Neural cell (in vitro differentiated cells): ENCODE measurements at regions not wholly inside any gene's neighbourhood (a gene's known extent, or its start where the extent isn't known, plus 50 kb on each side); places are given as distances from the start of the nearest gene placed in this dataset.

ENCODE experiments used
- H2AFZ ChIP-seq: fragments of 200-600, 300-800 bp; sonication (generic), shearing (Covaris generic); 2 replicates; pipeline ENCODE4 v1.6.0; 2014; ENCODE audit warnings: low read depth, mild to moderate bottlenecking, antibody characterized with exemption, low read length, moderate library complexity
- H3F3A ChIP-seq: fragments of 200-600 bp; shearing (Covaris generic); 2 replicates; pipeline ENCODE4 v1.6.1; 2016; ENCODE audit warnings: mild to moderate bottlenecking, moderate library complexity, mixed read lengths, antibody characterized with exemption, low read length; ENCODE audit not compliant: insufficient read depth, poor library complexity, severe bottlenecking
- H3K27ac ChIP-seq: fragments of 200-600, 300-800 bp; sonication (generic), shearing (Covaris generic); 2 replicates; pipeline ENCODE4 v1.5.1; 2014; ENCODE audit warnings: mild to moderate bottlenecking, low read length, moderate library complexity
- H3K27me3 ChIP-seq: fragments of 300-800, 200-600 bp; sonication (generic), shearing (Covaris generic); 2 replicates; pipeline ENCODE4 v1.6.0; 2014; ENCODE audit warnings: mild to moderate bottlenecking, low read depth, low read length, moderate library complexity; ENCODE audit not compliant: insufficient read depth
- H3K36me3 ChIP-seq: fragments of 300-800, 200-600 bp; sonication (generic), shearing (Covaris generic); 2 replicates; pipeline ENCODE4 v1.5.1; 2014; ENCODE audit warnings: mild to moderate bottlenecking, antibody characterized with exemption, low read length, moderate library complexity; ENCODE audit not compliant: insufficient read depth
- H3K4me2 ChIP-seq: fragments of 300-800, 200-600 bp; sonication (generic), shearing (Covaris generic); 2 replicates; pipeline ENCODE4 v1.6.0; 2014; ENCODE audit warnings: mild to moderate bottlenecking, low read length
- H3K4me3 ChIP-seq: fragments of 300-800, 200-600 bp; sonication (generic), shearing (Covaris generic); 2 replicates; pipeline ENCODE4 v1.5.1; 2014; ENCODE audit warnings: mild to moderate bottlenecking, low read length, moderate library complexity
- H3K79me2 ChIP-seq: fragments of 200-600 bp; shearing (Covaris generic); replicated peaks from 2 replicates; pipeline ENCODE4 v1.6.0; 2014; ENCODE audit warnings: mild to moderate bottlenecking, low read length, moderate library complexity; ENCODE audit not compliant: insufficient read depth
- H3K9ac ChIP-seq: fragments of 300-800, 200-600 bp; sonication (generic), shearing (Covaris generic); 2 replicates; pipeline ENCODE4 v1.6.1; 2016; ENCODE audit warnings: mild to moderate bottlenecking, low read length, mixed read lengths
- H3K9me2 ChIP-seq: fragments of 200-600 bp; shearing (Covaris generic); 2 replicates; pipeline ENCODE4 v1.6.1; 2016; ENCODE audit warnings: mild to moderate bottlenecking, low read length, mixed read lengths; ENCODE audit not compliant: insufficient read depth
- H3K9me3 ChIP-seq: fragments of 200-600, 300-800 bp; sonication (generic), shearing (Covaris generic); 2 replicates; pipeline ENCODE4 v1.6.1; 2016; ENCODE audit warnings: mild to moderate bottlenecking, mixed run types, low read length, moderate library complexity, mixed read lengths
- H4K20me1 ChIP-seq: fragments of 200-600 bp; shearing (Covaris generic); 2 replicates; pipeline ENCODE4 v1.6.1; 2016; ENCODE audit warnings: mild to moderate bottlenecking, mixed run types; ENCODE audit not compliant: insufficient read depth
- CTCF ChIP-seq: fragments of 450-650 bp; IDR thresholded peaks from 2 replicates; pipeline ENCODE4 v1.5.1; 2014; ENCODE audit warnings: antibody characterized with exemption, mild to moderate bottlenecking, moderate library complexity; ENCODE audit not compliant: poor library complexity, severe bottlenecking
- EP300 ChIP-seq: fragments of 450-650 bp; conservative IDR thresholded peaks from 2 replicates; pipeline ENCODE4 v1.6.1; 2014; ENCODE audit warnings: antibody characterized with exemption, mild to moderate bottlenecking, moderate library complexity; ENCODE audit not compliant: poor library complexity, severe bottlenecking
- EZH2 ChIP-seq: fragments of 200-600, 300-800 bp; shearing (Covaris generic), sonication (generic); IDR thresholded peaks from 2 replicates; pipeline ENCODE4 v1.6.1; 2014; ENCODE audit warnings: antibody characterized with exemption, low read length, borderline replicate concordance, mild to moderate bottlenecking; ENCODE audit not compliant: insufficient read depth, poor library complexity, severe bottlenecking
- MXI1 ChIP-seq: fragments of 450-650 bp; conservative IDR thresholded peaks from 2 replicates; pipeline ENCODE4 v1.6.1; 2014; ENCODE audit warnings: antibody characterized with exemption, mild to moderate bottlenecking; ENCODE audit not compliant: poor library complexity, severe bottlenecking
- POLR2AphosphoS5 ChIP-seq: IDR thresholded peaks from 2 replicates; pipeline ENCODE4 v1.6.1; 2012
- RAD21 ChIP-seq: fragments of 450-650 bp; conservative IDR thresholded peaks from 2 replicates; pipeline ENCODE4 v1.6.1; 2014; ENCODE audit warnings: antibody characterized with exemption, mild to moderate bottlenecking, moderate library complexity
- SMC3 ChIP-seq: fragments of 450-650 bp; conservative IDR thresholded peaks from 2 replicates; pipeline ENCODE4 v1.6.1; 2014; ENCODE audit warnings: antibody characterized with exemption, mild to moderate bottlenecking, moderate library complexity; ENCODE audit not compliant: poor library complexity
- TAF1 ChIP-seq: IDR thresholded peaks from 2 replicates; pipeline ENCODE4 v1.6.1; 2012; ENCODE audit warnings: low read depth
- TF ChIP-seq, protein P1 (sequence below): IDR thresholded peaks from 2 replicates; pipeline ENCODE4 v1.6.1; 2012; ENCODE audit warnings: borderline replicate concordance

DNA sequence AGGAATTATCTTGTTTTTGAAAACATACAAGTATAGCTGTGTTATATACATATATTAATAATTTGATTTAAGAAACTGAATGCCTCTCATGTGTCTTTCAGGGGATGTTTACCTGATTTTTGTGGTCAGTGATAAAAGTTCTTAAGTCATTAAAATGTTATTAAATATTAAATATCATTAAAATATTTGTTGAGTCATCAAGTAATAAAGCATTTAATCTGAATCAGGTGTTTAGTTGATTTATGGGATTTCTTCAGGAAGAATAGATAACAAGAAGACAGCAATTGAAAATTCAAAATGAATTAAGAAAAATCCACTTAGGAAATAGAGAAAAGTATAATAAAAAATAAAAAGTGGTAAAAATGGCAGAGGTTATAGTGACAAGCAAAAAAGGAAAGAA is 361.9 kb upstream of the EYS start:
- Histone ChIP-seq H3F3A (no peaks in the 10 kb centered on the region), H3K9me3 (no peaks in the 10 kb centered on the region), H3K4me3 (no peak overlapping the region), H3K4me2 (no peak overlapping the region), H3K27me3 (no peaks in the 10 kb centered on the region), H3K9me2 (no peaks in the 10 kb centered on the region), H3K9ac (no peak overlapping the region), H3K27ac (no peak overlapping the region), H3K79me2 (no peaks in the 10 kb centered on the region), H2AFZ (no peak overlapping the region), H4K20me1 (no peaks in the 10 kb centered on the region), H3K36me3 (no peaks in the 10 kb centered on the region)
- TF ChIP-seq RAD21 (no peak), SMC3 (no peak), POLR2AphosphoS5 (no peak)

DNA sequence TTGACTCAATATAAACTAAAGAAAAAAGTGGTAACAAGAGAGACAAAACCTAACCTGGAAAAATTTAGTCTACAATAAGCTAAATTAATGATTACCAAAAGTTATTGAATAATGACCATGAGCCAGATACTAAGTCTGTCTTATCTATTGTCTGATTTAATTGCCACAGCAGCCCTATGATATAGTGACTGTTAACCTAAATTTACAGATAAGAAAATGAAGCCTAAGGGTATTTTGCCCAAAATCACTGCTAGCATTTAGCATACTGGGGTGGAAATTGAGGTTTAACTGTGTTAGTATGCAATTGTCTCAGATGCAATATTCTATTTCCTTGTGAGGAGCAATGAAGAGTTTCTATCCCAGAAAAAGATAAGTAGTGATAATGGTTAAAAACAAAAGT is 361.0 kb upstream of the EYS start:
- Histone ChIP-seq H3K9ac (no peak overlapping the region), H3K27me3 (no peaks in the 10 kb centered on the region)
- TF ChIP-seq POLR2AphosphoS5 (no peak), TAF1 (no peak), EP300 (no peak), SMC3 (no peak), RAD21 (no peak)
- TF ChIP-seq, protein P1, sequence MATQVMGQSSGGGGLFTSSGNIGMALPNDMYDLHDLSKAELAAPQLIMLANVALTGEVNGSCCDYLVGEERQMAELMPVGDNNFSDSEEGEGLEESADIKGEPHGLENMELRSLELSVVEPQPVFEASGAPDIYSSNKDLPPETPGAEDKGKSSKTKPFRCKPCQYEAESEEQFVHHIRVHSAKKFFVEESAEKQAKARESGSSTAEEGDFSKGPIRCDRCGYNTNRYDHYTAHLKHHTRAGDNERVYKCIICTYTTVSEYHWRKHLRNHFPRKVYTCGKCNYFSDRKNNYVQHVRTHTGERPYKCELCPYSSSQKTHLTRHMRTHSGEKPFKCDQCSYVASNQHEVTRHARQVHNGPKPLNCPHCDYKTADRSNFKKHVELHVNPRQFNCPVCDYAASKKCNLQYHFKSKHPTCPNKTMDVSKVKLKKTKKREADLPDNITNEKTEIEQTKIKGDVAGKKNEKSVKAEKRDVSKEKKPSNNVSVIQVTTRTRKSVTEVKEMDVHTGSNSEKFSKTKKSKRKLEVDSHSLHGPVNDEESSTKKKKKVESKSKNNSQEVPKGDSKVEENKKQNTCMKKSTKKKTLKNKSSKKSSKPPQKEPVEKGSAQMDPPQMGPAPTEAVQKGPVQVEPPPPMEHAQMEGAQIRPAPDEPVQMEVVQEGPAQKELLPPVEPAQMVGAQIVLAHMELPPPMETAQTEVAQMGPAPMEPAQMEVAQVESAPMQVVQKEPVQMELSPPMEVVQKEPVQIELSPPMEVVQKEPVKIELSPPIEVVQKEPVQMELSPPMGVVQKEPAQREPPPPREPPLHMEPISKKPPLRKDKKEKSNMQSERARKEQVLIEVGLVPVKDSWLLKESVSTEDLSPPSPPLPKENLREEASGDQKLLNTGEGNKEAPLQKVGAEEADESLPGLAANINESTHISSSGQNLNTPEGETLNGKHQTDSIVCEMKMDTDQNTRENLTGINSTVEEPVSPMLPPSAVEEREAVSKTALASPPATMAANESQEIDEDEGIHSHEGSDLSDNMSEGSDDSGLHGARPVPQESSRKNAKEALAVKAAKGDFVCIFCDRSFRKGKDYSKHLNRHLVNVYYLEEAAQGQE, result no peak

DNA sequence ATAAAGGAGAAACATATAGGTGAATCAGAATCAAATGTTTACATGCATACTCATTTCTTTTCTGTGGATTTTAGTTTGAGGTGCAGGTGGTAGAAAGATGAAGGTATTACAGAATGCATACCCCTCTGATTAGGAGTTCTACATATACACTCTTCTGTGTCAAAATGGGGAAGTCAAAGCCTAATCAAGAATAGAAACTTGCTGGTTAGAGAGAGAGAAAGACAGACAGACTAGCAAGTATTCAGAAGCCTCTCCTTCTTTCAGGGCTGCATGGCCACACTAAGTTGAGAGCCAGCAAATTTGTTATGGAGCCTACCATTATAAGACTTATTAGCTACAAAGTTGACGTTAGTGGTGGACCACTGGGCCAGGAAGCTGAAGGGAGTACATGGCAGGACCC is 358.3 kb upstream of the EYS start:
- no peaks in the 10 kb centered on the region for H3K9me2 ChIP-seq
- no peak overlapping the region for H3K4me2 ChIP-seq
- H3K4me3 ChIP-seq, result no peak overlapping the region
- H3K9me3 ChIP-seq, result no peaks in the 10 kb centered on the region
- TF ChIP-seq POLR2AphosphoS5, result no peak
- TF ChIP-seq EP300, result no peak
- no peak for TF ChIP-seq EZH2
- no peak for TF ChIP-seq CTCF
- no peak for TF ChIP-seq MXI1
- no peak for TF ChIP-seq SMC3
- TF ChIP-seq, protein P1, result no peak
- TF ChIP-seq RAD21, result no peak
- no peak for TF ChIP-seq TAF1
- H4K20me1 ChIP-seq, result no peaks in the 10 kb centered on the region
- no peaks in the 10 kb centered on the region for H3F3A ChIP-seq
- H3K27ac ChIP-seq, result no peak overlapping the region
- no peaks in the 10 kb centered on the region for H3K79me2 ChIP-seq
- no peaks in the 10 kb centered on the region for H3K36me3 ChIP-seq
- no peak overlapping the region for H3K9ac ChIP-seq
- H2AFZ ChIP-seq, result no peak overlapping the region
- no peaks in the 10 kb centered on the region for H3K27me3 ChIP-seq

More for the DNA sequence above, 361.0 kb upstream of the EYS start:
- Histone ChIP-seq H2AFZ (no peak overlapping the region), H3K9me3 (no peaks in the 10 kb centered on the region), H3F3A (no peaks in the 10 kb centered on the region), H3K4me3 (no peak overlapping the region), H3K36me3 (no peaks in the 10 kb centered on the region), H3K27ac (no peak overlapping the region), H3K4me2 (no peak overlapping the region), H4K20me1 (no peaks in the 10 kb centered on the region), H3K9me2 (no peaks in the 10 kb centered on the region), H3K79me2 (no peaks in the 10 kb centered on the region)
